NCI-H2081 (cell line): ENCODE measurements at regions not wholly inside any gene's neighbourhood (a gene's known extent, or its start where the extent isn't known, plus 50 kb on each side); places are given as distances from the start of the nearest gene placed in this dataset.

ENCODE experiments used
- DNase-seq, 2 experiments: peaks; one replicate each; lab custom pipeline; 2025; lab: John Stamatoyannopoulos, UW

DNA sequence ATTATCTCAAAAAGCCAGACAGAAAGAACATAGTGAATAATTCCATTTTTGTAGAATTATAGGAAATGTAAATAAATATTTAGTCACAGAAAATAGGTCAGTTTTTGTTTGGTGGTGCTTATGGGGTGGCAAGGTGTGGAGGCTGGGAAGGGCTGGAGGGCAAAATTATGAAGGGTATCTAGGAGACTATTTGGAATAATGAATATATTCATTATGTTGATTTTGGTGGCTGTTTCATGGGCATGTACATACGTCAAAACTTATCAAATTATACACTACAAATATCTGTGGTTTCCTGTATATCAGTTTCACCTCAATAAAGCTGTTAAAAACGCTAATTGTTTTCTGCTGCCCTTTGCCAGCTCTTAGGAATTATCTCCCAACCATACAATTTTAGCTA, 298.7 kb upstream of the GOLIM4 start:
- DNase-seq: no peak

DNA sequence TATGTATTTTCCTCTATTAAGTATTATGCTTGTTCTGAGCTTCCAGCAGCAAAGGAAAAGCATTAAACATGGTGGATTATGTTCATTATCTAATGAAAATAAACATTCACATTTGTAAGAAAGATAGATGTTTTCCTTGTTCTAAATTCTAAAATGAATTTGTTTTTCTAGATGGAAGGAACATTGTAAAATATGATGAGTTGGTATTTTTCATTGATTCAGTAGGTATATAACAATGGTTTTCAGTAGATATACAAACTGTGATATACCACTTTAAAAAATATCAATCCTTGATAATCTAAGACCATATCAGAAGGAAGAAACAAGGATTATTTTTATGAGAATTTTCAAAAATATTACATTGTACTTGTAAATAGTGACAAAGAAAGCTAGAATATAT, 290.6 kb upstream of the GOLIM4 start:
- DNase-seq: no peak

DNA sequence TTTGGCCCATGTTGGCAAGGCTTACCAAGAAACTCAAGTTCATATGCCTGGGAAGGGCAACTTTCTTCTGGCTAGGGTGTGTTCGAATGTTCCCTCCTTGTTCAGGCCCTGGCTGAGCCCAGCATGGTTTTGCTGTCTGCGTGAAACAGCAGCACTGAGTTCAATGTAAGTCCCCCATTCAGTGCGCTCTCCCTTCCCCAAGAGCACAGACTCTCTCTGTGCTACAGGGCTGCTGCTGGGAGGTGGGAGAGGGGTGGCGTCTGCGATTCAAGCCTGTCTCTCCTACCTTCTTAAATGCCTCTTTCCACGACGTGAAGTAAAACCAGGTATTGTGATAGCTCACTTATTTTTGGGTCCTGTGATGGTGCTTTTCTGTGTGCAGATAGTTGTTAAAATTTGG, 289.3 kb upstream of the GOLIM4 start:
- no peak for DNase-seq

DNA sequence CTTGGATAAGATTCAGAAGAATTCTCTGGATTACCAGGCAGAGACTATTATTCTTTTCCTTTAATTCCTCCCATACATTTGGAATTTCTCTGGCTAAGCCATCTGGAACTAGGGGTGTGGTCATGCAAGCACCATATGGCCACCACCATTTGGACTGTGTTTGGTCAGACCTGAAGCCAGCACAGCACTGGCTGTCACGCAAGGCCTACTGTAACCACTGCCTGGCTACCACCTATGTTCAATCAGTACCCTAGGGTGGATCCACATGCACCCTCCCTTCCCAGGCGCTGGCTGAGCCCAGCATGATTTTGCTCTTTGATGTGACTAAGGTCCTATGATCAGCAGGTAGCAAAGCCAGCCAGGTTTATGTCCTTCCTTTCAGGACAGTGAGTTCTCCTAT, 287.8 kb upstream of the GOLIM4 start:
- DNase-seq: no peak

DNA sequence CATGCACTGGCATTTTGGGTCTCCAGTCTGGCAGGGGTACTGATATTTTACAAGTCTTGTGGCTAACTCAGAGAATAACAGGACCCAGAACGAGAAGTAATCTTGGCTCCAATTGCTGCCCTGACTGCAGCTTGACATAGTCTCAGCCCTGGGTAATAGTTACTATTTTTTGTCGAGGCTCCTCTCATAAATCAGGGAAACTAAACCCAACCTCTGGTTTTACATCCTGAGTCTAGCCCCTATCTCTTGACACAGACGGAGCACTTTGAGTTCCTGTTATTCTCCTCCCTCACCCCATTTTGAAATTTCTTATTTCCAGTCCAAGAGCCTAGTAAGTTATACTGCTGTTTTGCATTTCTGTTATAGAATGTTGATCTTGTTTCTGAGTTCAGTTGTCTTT, 276.1 kb upstream of the GOLIM4 start:
- DNase-seq: no peak

DNA sequence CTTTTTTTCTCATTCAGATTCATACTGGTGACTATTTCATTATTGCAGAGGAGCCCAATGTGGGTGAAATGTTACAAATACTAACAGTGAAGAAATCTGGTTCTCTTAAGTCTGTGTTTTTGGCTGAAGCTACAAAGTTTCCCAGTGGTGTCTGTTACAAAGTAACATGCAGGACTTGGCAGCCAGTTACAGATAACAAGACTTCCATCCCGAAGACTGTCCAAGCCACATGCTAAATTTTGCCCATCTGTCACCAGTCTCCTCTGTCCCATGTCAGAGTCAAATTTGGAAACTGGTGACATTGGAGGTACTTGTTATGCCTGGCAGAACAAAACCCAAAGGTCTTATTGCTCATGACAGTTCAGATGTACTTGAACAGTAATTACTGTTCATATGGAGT, 269.2 kb upstream of the GOLIM4 start:
- no peak for DNase-seq

DNA sequence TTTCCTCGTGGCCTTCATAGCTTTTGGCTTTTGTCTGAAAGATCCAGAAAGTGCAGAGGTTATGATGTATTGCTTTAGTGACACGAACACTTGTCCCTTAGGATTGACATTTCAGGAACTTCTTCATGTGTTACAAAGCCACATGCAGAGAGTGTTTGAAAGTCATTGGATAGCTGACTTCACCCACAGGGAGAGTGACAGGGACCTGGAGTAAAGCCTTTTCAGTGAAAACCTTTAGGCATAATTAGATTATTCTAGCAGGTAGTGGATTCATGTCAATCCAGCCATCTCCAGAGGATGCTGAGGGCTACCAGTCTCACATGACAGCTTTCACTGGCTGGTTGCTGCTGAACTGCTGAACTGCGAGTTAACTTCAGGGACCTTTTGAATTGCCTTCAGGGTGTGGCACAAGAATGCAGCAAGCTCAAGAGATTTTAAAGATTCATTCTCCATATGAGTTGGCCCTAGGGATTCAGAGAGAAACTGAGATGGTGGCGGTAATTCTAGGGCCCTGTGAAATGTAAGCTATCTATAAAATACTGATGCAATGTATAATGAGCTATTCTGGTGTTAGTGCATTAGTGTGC, 267.0 kb upstream of the GOLIM4 start:
- DNase-seq: no peak

DNA sequence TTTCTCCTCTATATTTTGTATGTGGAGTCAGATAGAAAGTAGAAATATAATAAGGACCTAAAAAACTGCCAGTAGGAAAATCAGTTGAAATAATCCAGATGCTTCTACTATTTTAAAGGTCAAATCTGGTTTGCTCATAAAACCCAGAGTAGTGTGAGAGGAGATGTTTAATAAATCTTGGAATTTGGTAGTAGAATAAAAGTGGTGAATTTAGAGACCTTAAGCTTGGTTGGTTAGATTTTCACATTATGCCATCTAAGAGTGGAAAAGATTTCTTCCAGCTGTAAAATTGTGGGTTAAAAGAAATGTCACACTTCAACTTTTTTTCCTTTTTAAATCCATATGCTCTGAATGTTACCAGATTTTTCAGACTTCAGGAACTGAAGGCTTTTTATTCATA, 266.4 kb upstream of the GOLIM4 start:
- DNase-seq: no peak

DNA sequence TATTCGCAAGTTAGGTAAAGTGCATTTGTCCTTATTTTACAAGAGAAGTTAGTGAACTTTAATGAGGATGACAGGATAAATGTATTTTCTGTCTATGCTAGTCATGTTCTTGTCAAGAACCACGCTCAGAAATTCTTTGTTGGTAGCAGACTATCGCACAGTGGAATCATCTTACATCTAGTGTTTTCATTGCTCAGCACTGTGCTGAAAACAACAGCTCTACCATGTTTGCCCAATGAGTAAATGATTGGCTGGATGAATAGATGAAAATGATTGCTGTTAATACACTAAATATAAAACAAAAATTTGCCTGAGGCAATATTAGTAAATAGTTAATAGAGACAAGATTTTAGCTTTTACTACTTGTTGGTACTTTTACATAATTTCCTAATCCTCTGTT, 265.3 kb upstream of the GOLIM4 start:
- no peak for DNase-seq

DNA sequence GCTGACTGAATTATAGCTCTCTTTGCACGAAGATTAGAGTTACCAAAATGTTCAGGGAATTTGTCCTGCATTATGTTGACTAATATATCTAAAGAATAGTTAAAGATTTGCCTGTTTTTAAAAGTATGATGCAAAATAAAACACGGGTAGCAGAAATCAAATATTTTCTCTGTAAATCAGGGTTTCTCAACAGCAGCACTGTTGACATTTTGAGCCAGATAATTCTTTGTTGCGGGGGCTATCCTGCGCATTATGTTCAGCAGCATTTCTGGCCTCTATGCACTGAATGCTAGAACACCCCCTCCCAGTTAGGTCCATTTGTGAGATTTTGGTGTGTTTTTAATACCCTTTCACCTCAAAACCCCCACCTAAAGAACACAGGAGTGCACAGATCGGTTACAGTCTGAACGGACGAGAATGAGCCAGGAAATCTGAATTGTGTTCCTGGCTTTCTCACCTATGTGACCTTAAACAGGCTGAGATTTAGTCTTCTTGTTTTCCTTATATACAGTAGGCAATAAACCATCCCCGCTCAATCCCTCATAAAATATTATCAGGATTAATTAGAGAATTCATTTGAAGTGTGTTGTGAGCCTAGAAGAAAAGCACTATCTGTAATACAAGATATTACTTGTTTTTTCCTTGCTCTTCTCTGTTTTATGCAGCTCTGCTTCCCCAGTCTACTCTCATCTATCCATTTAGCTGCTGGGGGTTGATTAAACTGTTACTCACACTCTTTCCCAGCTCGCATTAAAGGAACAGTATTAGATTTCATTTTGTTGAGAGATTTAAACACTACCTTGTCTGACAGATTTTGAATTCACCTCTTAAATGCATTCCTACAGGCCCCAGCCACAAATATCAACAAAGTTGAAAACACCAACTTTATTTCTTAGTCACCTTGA, 247.5 kb upstream of the GOLIM4 start:
- no peak for DNase-seq

DNA sequence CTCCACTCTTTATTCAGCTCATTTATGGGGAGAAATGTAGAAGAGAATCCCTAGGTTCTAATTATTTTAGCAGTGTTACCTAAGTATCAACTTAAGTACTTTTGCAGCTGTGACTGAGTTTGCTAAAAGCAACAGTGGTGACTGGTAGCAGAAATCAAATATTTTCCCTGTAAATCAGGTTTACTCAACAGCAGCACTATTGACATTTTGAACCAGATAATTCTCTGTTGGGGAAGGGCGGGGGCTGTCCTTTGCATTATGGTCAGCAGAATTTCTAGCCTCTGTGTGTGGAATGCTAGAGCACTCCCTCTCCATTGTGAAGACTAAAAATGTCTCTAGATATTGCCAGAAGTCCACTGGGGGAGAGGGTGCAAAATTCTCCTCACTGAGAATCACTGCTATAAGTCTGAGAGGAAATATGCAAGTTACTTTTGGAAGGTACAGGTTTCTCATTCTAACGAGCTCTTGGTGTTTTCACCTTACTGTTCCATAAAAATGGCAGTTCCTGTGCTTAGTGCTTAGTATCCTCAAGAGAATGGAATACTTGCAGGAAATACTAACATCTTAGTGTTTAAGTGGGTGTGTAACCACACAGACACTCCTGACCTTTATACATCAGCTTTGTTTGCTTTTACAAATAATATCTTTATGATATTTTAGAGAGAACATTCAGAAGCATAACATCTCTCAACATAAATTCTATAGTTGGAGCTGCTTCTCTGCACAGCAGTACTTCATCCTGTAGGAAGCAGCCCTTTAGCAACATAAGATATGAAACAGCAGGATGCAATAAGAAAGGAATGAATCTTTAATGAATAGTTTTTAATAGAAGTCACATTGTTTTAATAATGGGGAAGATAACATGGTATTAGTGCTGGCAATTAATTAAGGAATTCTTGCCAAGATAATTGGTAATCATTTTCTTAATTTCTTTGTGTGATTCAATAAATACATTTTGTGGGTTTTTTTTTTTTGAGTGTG, 246.5 kb upstream of the GOLIM4 start:
- peak in 1 of 2 experiments; percentile 37 for DNase-seq

DNA sequence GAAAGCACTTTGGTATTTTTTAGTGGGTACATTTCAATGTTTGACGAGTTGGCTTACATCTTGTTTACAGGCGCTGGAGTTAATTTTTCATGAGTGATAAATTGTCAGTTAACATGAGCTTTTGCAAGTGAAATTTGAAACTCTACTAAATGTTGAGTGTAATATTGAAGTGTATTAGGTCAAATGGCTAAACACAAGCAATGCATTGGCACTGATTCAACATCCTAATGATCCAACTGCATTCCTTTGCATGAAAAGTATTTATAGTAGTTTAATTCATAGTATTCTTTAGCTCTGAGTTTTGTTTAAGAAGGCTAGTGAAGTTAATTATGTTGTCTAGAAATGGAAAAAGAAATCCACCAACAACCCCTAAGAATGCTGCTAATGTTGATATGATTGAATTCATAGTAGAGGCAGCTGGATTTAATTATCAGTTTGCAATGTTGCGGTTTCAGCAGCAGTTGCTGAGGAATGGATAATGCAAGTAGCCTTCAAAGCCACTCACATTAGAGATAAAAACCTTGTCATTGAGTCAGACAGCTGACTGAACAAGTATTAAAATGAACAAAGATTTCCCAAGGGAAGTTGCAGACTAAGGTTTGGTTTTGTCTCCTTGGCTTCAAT, 245.6 kb upstream of the GOLIM4 start:
- no peak for DNase-seq

DNA sequence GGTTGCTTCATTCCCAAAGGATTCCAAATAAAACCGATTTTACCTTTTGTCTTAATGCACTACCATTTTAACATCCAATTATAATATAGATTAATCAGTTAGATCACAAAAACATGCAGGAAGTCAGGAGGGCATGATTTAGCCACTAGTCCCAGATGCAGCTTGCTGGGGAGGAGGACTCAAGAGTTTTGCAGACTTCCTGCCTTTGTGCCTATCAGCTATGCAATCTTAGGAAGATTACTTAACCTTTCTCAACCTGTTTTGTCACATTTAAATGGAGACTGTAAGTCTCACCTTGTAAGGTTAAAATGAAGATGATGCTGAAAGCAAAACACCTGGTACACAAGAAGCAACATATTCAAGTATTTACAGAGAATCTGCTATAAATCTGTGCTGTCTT, 242.4 kb upstream of the GOLIM4 start:
- DNase-seq: no peak

DNA sequence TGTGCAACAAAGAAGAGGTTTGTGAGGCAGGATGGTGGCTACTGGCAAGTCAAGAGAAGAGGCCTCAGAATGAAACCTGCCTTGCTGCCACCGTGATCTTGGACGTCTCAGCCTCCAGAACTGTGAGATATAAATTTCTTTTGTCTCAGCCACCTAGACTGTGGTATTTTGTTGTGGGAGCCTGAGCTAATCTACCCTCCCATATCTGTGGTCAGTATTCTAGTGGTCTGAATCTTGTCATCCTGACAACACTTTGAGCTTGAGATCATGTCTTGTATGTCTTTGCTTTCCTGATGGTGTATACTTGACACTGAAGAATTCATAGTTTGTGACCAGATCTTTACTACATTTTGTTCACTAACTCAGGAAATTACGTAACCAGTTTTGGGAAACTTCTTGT, 240.6 kb upstream of the GOLIM4 start:
- DNase-seq: no peak

DNA sequence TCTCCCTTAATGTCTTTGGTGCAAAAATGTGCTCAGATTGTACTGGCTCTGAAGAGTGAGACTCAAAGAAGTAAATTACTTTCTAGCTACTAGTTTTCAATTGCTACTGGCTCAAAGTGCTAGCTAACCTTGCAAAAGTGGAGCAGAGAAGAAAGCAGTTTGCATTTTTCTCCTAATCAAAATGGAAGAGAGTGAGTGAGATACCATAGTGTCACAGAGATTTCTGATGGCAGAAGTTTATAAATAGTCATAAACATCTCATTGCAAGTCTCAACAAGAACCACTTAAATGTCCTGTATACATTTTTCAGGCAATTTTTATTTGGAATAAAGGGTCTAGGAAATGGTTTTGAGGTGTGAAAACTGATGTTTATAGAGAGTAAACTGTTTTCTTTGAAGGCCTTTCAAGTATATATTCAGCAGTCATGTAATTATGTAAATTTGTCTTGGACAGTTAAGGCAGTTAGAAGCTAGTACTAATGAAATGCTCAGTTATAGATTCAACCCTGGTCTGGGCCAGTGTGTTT, 237.7 kb upstream of the GOLIM4 start:
- DNase-seq: no peak

DNA sequence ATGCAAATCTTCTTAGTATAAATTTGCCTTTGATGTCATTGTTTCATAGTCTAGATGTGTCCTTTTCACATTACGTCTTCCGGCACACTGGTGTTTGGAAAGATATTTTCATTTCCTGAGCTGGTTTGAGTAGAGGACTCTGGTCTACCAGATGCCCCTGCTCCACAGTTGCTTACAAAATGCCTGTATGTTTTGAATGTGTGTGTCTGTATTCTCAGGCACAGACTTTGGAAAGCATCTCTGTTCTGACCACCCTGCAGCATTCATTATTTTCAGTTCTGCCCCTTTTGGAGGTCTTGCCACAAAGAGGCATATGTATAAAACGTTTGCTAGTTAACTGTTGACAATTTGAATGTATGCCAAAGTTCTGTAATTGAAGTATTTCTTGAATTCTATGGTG, 236.0 kb upstream of the GOLIM4 start:
- no peak for DNase-seq

DNA sequence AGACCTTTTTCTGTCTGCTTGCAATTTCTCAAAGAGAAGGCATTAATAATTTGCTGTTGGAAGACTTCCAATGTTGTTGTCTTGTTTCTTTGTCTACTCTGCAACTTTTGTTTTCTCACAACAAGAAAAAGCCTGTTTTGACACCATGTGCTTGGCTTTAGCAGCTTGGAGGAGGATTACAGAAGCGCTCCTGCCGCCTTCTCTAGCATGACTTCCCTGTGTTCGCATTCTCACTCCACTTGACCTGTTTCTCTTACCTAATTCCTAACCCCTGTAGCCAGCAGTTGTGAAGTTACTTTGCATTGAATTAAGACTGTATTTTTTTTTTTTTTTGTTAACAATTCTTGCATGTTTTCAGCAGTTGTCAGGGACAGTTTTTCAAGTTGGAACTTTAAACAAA, 235.3 kb upstream of the GOLIM4 start:
- no peak for DNase-seq

DNA sequence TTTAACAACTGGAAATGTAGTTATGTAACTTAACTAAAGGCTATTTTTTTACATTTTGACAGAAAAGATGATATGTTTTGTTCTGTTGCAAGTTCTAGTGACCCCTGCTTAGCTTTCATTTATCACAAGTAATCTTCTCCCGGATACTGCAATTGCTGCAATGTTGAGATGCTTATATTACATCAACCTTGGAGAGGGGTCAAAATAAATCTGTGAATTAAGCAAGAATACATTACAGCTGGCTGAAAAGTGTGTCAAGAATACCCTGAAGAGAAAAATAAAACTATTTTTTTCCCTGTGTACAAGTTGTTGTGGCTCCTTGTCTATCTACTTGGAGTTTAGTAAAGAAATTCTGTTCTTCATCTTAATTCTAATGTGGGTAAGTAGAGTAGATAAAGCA, 232.1 kb upstream of the GOLIM4 start:
- no peak for DNase-seq

DNA sequence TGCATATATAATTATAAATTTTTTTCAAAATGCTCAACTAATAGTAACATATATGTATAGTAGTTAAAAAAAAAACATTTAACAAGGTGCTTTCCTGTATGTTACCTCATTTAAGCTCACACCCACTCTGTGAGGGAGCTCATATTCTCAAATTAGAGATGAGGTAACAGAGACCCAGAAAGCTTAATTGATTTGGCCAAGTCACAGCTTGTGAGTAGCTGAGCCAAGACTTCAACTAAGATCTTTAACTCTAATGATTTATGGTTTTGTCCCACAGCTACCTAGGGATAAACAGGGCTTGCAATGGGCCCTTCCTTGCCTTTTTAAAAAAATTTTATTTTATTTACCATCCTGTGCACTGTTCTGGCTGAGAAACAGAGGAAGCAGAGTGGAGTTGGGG, 230.0 kb upstream of the GOLIM4 start:
- DNase-seq: no peak

DNA sequence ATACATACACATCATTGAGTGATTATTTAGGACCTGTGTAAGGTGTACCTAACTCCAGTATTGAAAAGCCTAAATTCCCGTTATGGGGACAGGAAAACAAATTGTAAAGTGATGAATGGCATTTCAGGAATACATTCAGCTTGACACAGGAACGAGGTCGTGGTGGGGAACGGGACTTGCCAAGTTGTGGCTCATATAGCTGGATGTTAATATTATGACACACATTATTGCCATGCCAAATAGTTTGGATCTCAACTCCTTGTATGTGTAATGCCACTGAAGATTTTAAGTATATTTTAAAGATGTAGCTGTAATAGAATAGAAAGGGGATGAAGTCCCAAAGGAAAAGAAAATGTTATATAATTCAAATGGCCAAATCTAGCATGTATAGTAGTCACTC, 227.2 kb upstream of the GOLIM4 start:
- DNase-seq: no peak

DNA sequence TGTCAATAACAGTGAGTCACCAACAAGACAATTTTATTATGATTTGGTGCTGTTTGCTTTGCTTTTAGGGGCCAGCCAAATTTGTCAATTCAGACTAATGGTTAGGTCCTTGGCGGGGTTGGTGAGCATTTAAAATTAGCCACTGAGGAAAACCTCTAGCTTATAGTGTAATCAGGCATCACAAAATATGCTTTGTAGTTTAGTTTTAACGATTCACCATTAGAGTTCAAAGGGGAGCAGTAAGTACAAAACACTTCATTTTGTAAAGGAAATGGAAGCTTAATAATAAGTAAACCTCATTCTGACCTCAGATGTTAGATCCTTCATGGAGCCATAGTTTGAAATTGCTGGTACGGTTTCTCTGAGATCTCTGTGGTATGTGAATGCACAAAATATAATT, 218.4 kb upstream of the GOLIM4 start:
- no peak for DNase-seq

DNA sequence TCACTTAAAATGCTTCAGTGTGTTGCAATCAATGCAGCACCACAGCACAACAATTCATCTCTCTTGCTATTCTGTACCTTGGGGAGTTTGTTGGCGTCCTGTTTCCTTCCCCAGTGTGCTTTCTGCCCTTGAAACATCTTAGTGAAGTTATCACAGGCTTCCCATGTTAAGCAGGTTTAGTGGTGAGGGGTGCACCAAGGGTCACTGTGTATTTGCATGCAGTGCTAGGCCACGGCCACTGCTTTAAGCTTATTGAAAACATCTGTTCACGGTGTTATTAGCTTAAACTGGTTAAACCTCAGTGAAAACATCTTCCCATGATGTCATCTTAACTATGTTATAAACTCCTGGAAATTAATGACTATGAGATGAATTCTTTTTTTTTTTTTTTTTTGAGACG, 217.3 kb upstream of the GOLIM4 start:
- no peak for DNase-seq
